Amniotic epithelial cell (primary cell): ENCODE measurements at regions not wholly inside any gene's neighbourhood (a gene's known extent, or its start where the extent isn't known, plus 50 kb on each side); places are given as distances from the start of the nearest gene placed in this dataset.

ENCODE experiments used
- DNase-seq: peaks from one replicate; pipeline ENCODE4 v3.0.0-alpha.2; 2010; ENCODE audit warnings: low read depth

GRCh38 chr13:36750046-36750445, 69.0 kb upstream of the RFXAP start:
- DNase-seq = peak; percentile 74

GRCh38 chr13:36750461-36750860, 68.6 kb upstream of the RFXAP start:
- DNase-seq = peak; percentile 44

GRCh38 chr13:36750946-36751345, 68.1 kb upstream of the RFXAP start:
- no peak for DNase-seq

- DNase-seq = peak; percentile 35
Measured at GRCh38 chr13:36752673-36753072, 66.3 kb upstream of the RFXAP start.

- no peak for DNase-seq
Measured at GRCh38 chr13:36753176-36753575, 65.8 kb upstream of the RFXAP start.

- DNase-seq = no peak
Measured at GRCh38 chr13:36758345-36758744, 60.7 kb upstream of the RFXAP start.

GRCh38 chr13:36763126-36763722, 55.8 kb upstream of the RFXAP start:
- DNase-seq = no peak

- no peak for DNase-seq
Measured at GRCh38 chr13:36764536-36764935, 54.5 kb upstream of the RFXAP start.

GRCh38 chr13:36764957-36765356, 54.1 kb upstream of the RFXAP start:
- DNase-seq = no peak

GRCh38 chr13:36766295-36766694, 52.7 kb upstream of the RFXAP start:
- peak; percentile 91 for DNase-seq

- DNase-seq = no peak
Measured at GRCh38 chr13:36767276-36767675, 51.7 kb upstream of the RFXAP start.

GRCh38 chr13:36769126-36769525, 49.9 kb upstream of the RFXAP start:
- no peak for DNase-seq
